HepG2 (cell line): ENCODE measurements at regions not wholly inside any gene's neighbourhood (a gene's known extent, or its start where the extent isn't known, plus 50 kb on each side); places are given as distances from the start of the nearest gene placed in this dataset.

ENCODE experiments used
- GLMP ChIP-seq: sonication (generic); formaldehyde crosslinking; IDR thresholded peaks from 2 replicates; pipeline ENCODE4 v1.9.0; 2021; ENCODE audit warnings: missing genetic modification reagents, mild to moderate bottlenecking, borderline replicate concordance
- HHEX ChIP-seq: IDR thresholded peaks from 2 replicates; pipeline ENCODE4 v1.6.1; 2016; ENCODE audit warnings: control low read depth
- KDM1A ChIP-seq: IDR thresholded peaks from 2 replicates; pipeline ENCODE4 v1.6.1; 2016; ENCODE audit warnings: missing compliant biosample characterization
- YEATS4 ChIP-seq: sonication (generic); formaldehyde crosslinking; IDR thresholded peaks from 2 replicates; pipeline ENCODE4 v1.4.0; 2020; ENCODE audit warnings: missing genetic modification reagents, borderline replicate concordance
- ZBTB2 ChIP-seq: sonication (generic); formaldehyde crosslinking; IDR thresholded peaks from 2 replicates; pipeline ENCODE4 v1.8.0; 2022; ENCODE audit warnings: low read depth, missing genetic modification reagents
- ZNF234 ChIP-seq: sonication (generic); formaldehyde crosslinking; conservative IDR thresholded peaks from 2 replicates; pipeline ENCODE4 v1.5.1; 2020; ENCODE audit warnings: mild to moderate bottlenecking, missing genetic modification reagents
- ZNF24 ChIP-seq: fragments of 450-650 bp; IDR thresholded peaks from 2 replicates; pipeline ENCODE4 v1.6.1; 2017; ENCODE audit warnings: antibody characterized with exemption, mild to moderate bottlenecking
- ZNF609 ChIP-seq: sonication (generic); formaldehyde crosslinking; IDR thresholded peaks from 2 replicates; pipeline ENCODE4 v1.4.0; 2020; ENCODE audit warnings: mild to moderate bottlenecking, missing genetic modification reagents, borderline replicate concordance
- ZSCAN12 ChIP-seq: sonication (generic); formaldehyde crosslinking; IDR thresholded peaks from 2 replicates; pipeline ENCODE4 v1.9.0; 2021; ENCODE audit warnings: mild to moderate bottlenecking, missing genetic modification reagents
- ZSCAN9 ChIP-seq: IDR thresholded peaks from 2 replicates; pipeline ENCODE4 v1.6.1; 2016; ENCODE audit warnings: borderline replicate concordance

- TF ChIP-seq ZNF609: no peak
- TF ChIP-seq ZNF234: no peak
- no peak for TF ChIP-seq HHEX (CRISPR knock-in tag)
- TF ChIP-seq YEATS4 (CRISPR knock-in tag): no peak
- TF ChIP-seq ZBTB2 (CRISPR knock-in tag): no peak
- no peak for TF ChIP-seq ZSCAN12 (CRISPR knock-in tag)
- TF ChIP-seq GLMP (CRISPR knock-in tag): no peak
- no peak for TF ChIP-seq ZNF24
- TF ChIP-seq KDM1A (CRISPR knock-in tag): no peak
- no peak for TF ChIP-seq ZSCAN9
Measured at GRCh38 chr5:174832811-174833210, 108.4 kb downstream of the MSX2 start (continued).
